IMR-90 (cell line): ENCODE measurements at regions not wholly inside any gene's neighbourhood (a gene's known extent, or its start where the extent isn't known, plus 50 kb on each side); places are given as distances from the start of the nearest gene placed in this dataset.

Experiments
- ATAC-seq: fragments of 200-7000 bp; cut with Tn5 transposase; 2 replicates; pipeline ENCODE4 v1.9.1; 2020; ENCODE audit warnings: low read depth, mild to moderate bottlenecking, moderate library complexity
- BruUV-seq: library from RNA; stranded (reverse); fragments of 400-500 nt; replicated peaks from 2 replicates; lab custom pipeline; 2021; lab: Mats Ljungman, UMichigan
- CTCF ChIA-PET: fragments of 300-600 bp; formaldehyde crosslinking; extraction: SDS; loops from one replicate; lab custom pipeline; 2021; ENCODE audit warnings: antibody characterized with exemption; lab: Yijun Ruan, JAX
- POLR2A ChIA-PET: fragments of 300-600 bp; sonication (Branson Sonifier 250); formaldehyde crosslinking; loops from one replicate; lab custom pipeline; 2022; ENCODE audit warnings: antibody characterized with exemption; ENCODE audit not compliant: unreplicated experiment; lab: Charles Lee
- DNase-seq: peaks from one replicate; pipeline ENCODE4 v3.0.0; 2013
- H2AFZ ChIP-seq: replicated peaks from 2 replicates; pipeline ENCODE3; 2013; ENCODE audit warnings: low read length, mild to moderate bottlenecking; ENCODE audit not compliant: poor library complexity
- H2AK5ac ChIP-seq: 2 replicates; pipeline ENCODE4 v1.6.1; 2013; ENCODE audit warnings: low read depth, low read length, inconsistent platforms
- H2AK9ac ChIP-seq: replicated peaks from 2 replicates; pipeline ENCODE3; 2013; ENCODE audit warnings: mild to moderate bottlenecking, low read depth, low read length, moderate library complexity; ENCODE audit not compliant: poor library complexity
- H2BK120ac ChIP-seq: 2 replicates; pipeline ENCODE4 v1.6.1; 2013; ENCODE audit warnings: low read depth, low read length, inconsistent platforms
- H2BK15ac ChIP-seq: 3 replicates; pipeline ENCODE4 v1.6.1; 2013; ENCODE audit warnings: low read depth, low read length, inconsistent platforms
- H2BK20ac ChIP-seq: 2 replicates; pipeline ENCODE4 v1.6.1; 2013; ENCODE audit warnings: low read depth, mild to moderate bottlenecking, inconsistent platforms, low read length, moderate library complexity
- H2BK5ac ChIP-seq: 2 replicates; pipeline ENCODE4 v1.6.1; 2013; ENCODE audit warnings: mild to moderate bottlenecking, low read depth, low read length, inconsistent platforms; ENCODE audit not compliant: poor library complexity, severe bottlenecking
- H3K14ac ChIP-seq: replicated peaks from 2 replicates; pipeline ENCODE4 v1.6.1; 2013; ENCODE audit warnings: low read depth, low read length, inconsistent platforms
- H3K18ac ChIP-seq: 2 replicates; pipeline ENCODE4 v1.6.1; 2013; ENCODE audit warnings: low read depth, low read length, control low read depth
- H3K23ac ChIP-seq: 2 replicates; pipeline ENCODE4 v1.6.1; 2013; ENCODE audit warnings: low read depth, low read length, inconsistent platforms
- H3K27ac ChIP-seq: 2 replicates; pipeline ENCODE4 v1.5.1; 2013; ENCODE audit warnings: mild to moderate bottlenecking, control low read depth, low read length; ENCODE audit not compliant: insufficient read depth
- H3K27me3 ChIP-seq: 2 replicates; pipeline ENCODE4 v1.6.1; 2013; ENCODE audit warnings: low read length; ENCODE audit not compliant: control insufficient read depth, insufficient read depth
- H3K36me3 ChIP-seq: 2 replicates; pipeline ENCODE4 v1.6.1; 2013; ENCODE audit warnings: low read length, mixed read lengths; ENCODE audit not compliant: control insufficient read depth, insufficient read depth
- H3K4ac ChIP-seq: 2 replicates; pipeline ENCODE4 v1.6.1; 2013; ENCODE audit warnings: low read depth, low read length, inconsistent platforms
- H3K4me1 ChIP-seq: 2 replicates; pipeline ENCODE4 v1.6.1; 2013; ENCODE audit warnings: low read length, mixed read lengths; ENCODE audit not compliant: control insufficient read depth, insufficient read depth
- H3K4me2 ChIP-seq: 2 replicates; pipeline ENCODE4 v1.6.1; 2013; ENCODE audit warnings: low read depth, mild to moderate bottlenecking, control low read depth, low read length, moderate library complexity
- H3K4me3 ChIP-seq: 2 replicates; pipeline ENCODE4 v1.5.1; 2013; ENCODE audit warnings: low read depth, mild to moderate bottlenecking, control low read depth, low read length, moderate library complexity; ENCODE audit not compliant: insufficient read depth
- H3K56ac ChIP-seq: 2 replicates; pipeline ENCODE4 v1.6.1; 2013; ENCODE audit warnings: low read length, inconsistent platforms; ENCODE audit not compliant: insufficient read depth; ENCODE audit errors: extremely low read depth
- H3K79me1 ChIP-seq, 2 experiments: 2 replicates each; pipeline ENCODE4 v1.6.1; 2013; ENCODE audit warnings: low read length in 2 of 2, inconsistent platforms in 1 of 2, low read depth in 1 of 2
- H3K9ac ChIP-seq: 2 replicates; pipeline ENCODE4 v1.6.1; 2013; ENCODE audit warnings: low read depth, low read length, control low read depth
- H3K9me1 ChIP-seq: 2 replicates; pipeline ENCODE4 v1.6.1; 2013; ENCODE audit warnings: low read length, inconsistent platforms; ENCODE audit not compliant: insufficient read depth
- H3K9me3 ChIP-seq: 2 replicates; pipeline ENCODE4 v1.6.1; 2013; ENCODE audit warnings: low read length; ENCODE audit not compliant: control insufficient read depth, insufficient read depth
- H4K20me1 ChIP-seq: 2 replicates; pipeline ENCODE4 v1.6.1; 2013; ENCODE audit warnings: low read length, inconsistent platforms; ENCODE audit not compliant: insufficient read depth
- H4K5ac ChIP-seq: 2 replicates; pipeline ENCODE4 v1.6.1; 2013; ENCODE audit warnings: mild to moderate bottlenecking, low read depth, low read length, control low read depth
- H4K8ac ChIP-seq, 2 experiments: 2 replicates each; pipeline ENCODE4 v1.6.1; 2013; ENCODE audit warnings: low read depth in 2 of 2, low read length in 2 of 2, control low read depth in 1 of 2, inconsistent platforms in 1 of 2
- H4K91ac ChIP-seq: 2 replicates; pipeline ENCODE4 v1.6.1; 2013; ENCODE audit warnings: low read depth, low read length, inconsistent platforms; ENCODE audit not compliant: insufficient read depth
- BHLHE40 ChIP-seq: fragments of 150-350 bp; IDR thresholded peaks from 2 replicates; pipeline ENCODE4 v1.6.1; 2016; ENCODE audit warnings: mild to moderate bottlenecking, low read depth, low read length
- FOS ChIP-seq: fragments of 150-350 bp; IDR thresholded peaks from 2 replicates; pipeline ENCODE4 v1.6.1; 2016; ENCODE audit warnings: low read depth, low read length
- MAZ ChIP-seq: IDR thresholded peaks from 2 replicates; pipeline ENCODE4 v1.6.1; 2012; ENCODE audit warnings: low read depth, mild to moderate bottlenecking, low read length, improper control_type of control experiment, moderate library complexity, borderline replicate concordance
- NFE2L2 ChIP-seq: fragments of 150-350 bp; IDR thresholded peaks from 2 replicates; pipeline ENCODE4 v1.6.1; 2016; ENCODE audit warnings: low read depth, mild to moderate bottlenecking, low read length
- POLR2A ChIP-seq: IDR thresholded peaks from 2 replicates; pipeline ENCODE4 v1.6.1; 2012; ENCODE audit warnings: mild to moderate bottlenecking, low read depth, low read length
- RAD21 ChIP-seq: IDR thresholded peaks from 2 replicates; pipeline ENCODE4 v1.6.1; 2012; ENCODE audit warnings: low read length, improper control_type of control experiment
- RCOR1 ChIP-seq: IDR thresholded peaks from 2 replicates; pipeline ENCODE4 v1.6.1; 2012; ENCODE audit warnings: mild to moderate bottlenecking, low read length, improper control_type of control experiment; ENCODE audit not compliant: insufficient replicate concordance
- SMC3 ChIP-seq: fragments of 150-350 bp; IDR thresholded peaks from 2 replicates; pipeline ENCODE4 v1.6.1; 2016; ENCODE audit warnings: low read depth, mild to moderate bottlenecking, antibody characterized with exemption, low read length, moderate library complexity
- WGBS, 2 experiments: methylation state at CpG; one replicate each; pipeline versions ENCODE4 v1.1.5 to v1.1.7; 2013; ENCODE audit warnings: missing lambda C conversion rate in 2 of 2; ENCODE audit not compliant: insufficient read length in 1 of 2; ENCODE audit errors: extremely low coverage in 2 of 2; 5-methylcytosine and 5-hydroxymethylcytosine counted together
- dilution Hi-C: fragments of 300-500 bp; cut with HindIII; formaldehyde crosslinking; loops from one replicate; pipeline ENCODE4 v1.14.3; 2018; ENCODE audit warnings: low sequenced_read_pairs; ENCODE audit not compliant: unreplicated experiment
- in situ Hi-C: fragments of 300-500 bp; cut with MboI; formaldehyde crosslinking; loops from 3 replicates; pipeline ENCODE4 v1.14.3; 2019; ENCODE audit warnings: low sequenced_read_pairs, inconsistent platforms, mixed read lengths
- intact Hi-C: fragments of 100-400 bp; cut with micrococcal nuclease; formaldehyde crosslinking; loops from 2 replicates; pipeline ENCODE4 v1.10.0; 2022

DNA sequence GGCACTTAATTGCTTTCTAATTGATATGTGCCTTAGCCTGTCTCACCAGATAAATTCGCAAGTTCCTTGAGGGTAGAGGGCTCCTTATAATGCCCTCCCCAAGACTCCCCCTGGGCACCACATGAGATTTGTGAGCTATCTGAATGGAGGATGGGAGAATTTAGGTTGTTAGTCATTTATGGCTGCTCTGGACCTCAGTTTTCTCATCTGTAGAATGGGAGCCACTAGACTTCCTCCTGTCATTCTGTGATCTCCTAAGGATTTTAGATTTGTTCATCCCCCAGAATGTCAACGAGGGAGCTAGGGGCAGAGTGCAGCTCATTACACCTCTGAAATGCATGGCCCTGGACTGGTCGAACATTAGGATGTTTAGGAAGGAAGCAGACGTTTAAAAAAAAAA lies 294.6 kb downstream of the MIAT start:
- Histone ChIP-seq H3K4me2 (no peak overlapping the region), H3K4me3 (no peak overlapping the region), H2BK15ac (no peak overlapping the region), H3K4ac (no peak overlapping the region), H4K20me1 (no peaks in the 10 kb centered on the region), H3K4me1 (no peaks in the 10 kb centered on the region), H3K79me1 (no peaks in the 10 kb centered on the region), H3K9ac (no peak overlapping the region), H3K14ac (no peak overlapping the region), H3K27me3 (peaks cover 44% of the 10 kb centered on the region), H3K27ac (no peak overlapping the region), H2BK20ac (no peak overlapping the region), H3K36me3 (no peaks in the 10 kb centered on the region), H4K91ac (no peak overlapping the region), H3K9me3 (no peaks in the 10 kb centered on the region), H2AFZ (no peak overlapping the region), H2BK120ac (no peak overlapping the region), H3K18ac (no peak overlapping the region), H2AK5ac (no peak overlapping the region), H3K23ac (no peak overlapping the region), H2AK9ac (no peak overlapping the region), H4K8ac (no peak overlapping the region), H2BK5ac (no peak overlapping the region), H3K9me1 (no peaks in the 10 kb centered on the region), H3K56ac (no peak overlapping the region), H4K5ac (no peak overlapping the region)
- in situ Hi-C loops (no loop called here), dilution Hi-C loops (no loop called here), intact Hi-C loops (no loop called here)
- TF ChIP-seq SMC3 (no peak), FOS (no peak), MAZ (no peak), RCOR1 (no peak), NFE2L2 (no peak), RAD21 (no peak), POLR2A (no peak), BHLHE40 (no peak)
- BruUV-seq, result no TSS peak
- ATAC-seq (no peak), DNase-seq (no peak)
- ChIA-PET POLR2A (interaction anchor here (0.6 kb wide), 1 partner anchor 14 kb away, joined by 3 read pairs; no protein-coding TSS in a partner anchor), CTCF (no interaction called here)
- WGBS, 2 experiments, result no CpG with 5 or more reads among the region's 4 CpGs
